ACC112 (cell line): ENCODE measurements at regions not wholly inside any gene's neighbourhood (a gene's known extent, or its start where the extent isn't known, plus 50 kb on each side); places are given as distances from the start of the nearest gene placed in this dataset.
"Not testable (repeated sequence)": the region's sequence is repeated elsewhere in the genome, so short reads cannot be mapped to it uniquely, and the experiment has no call there.

Source experiments
- H2AFZ ChIP-seq: fragments of 200-600 bp; sonication (generic); one replicate; pipeline ENCODE4 v1.6.0; 2017; ENCODE audit warnings: antibody characterized with exemption, low read length; ENCODE audit not compliant: unreplicated experiment
- H3K27ac ChIP-seq: fragments of 200-600 bp; sonication (generic); 2 replicates; pipeline ENCODE4 v1.5.1; 2014; ENCODE audit warnings: low read depth, mild to moderate bottlenecking, antibody characterized with exemption, low read length, moderate library complexity
- H3K27me3 ChIP-seq: fragments of 200-600 bp; sonication (generic); 2 replicates; pipeline ENCODE4 v1.6.1; 2014; ENCODE audit warnings: mild to moderate bottlenecking, antibody characterized with exemption, low read length, moderate library complexity, mixed read lengths; ENCODE audit not compliant: insufficient read depth
- H3K36me3 ChIP-seq: fragments of 200-600 bp; sonication (generic); 2 replicates; pipeline ENCODE4 v1.6.1; 2016; ENCODE audit warnings: mild to moderate bottlenecking, antibody characterized with exemption, low read length, moderate library complexity, mixed read lengths; ENCODE audit not compliant: insufficient read depth
- H3K4me1 ChIP-seq: fragments of 200-600 bp; sonication (generic); one replicate; pipeline ENCODE4 v1.6.1; 2016; ENCODE audit warnings: low read length, mixed read lengths; ENCODE audit not compliant: insufficient read depth, unreplicated experiment, control insufficient read depth
- H3K4me3 ChIP-seq: fragments of 200-600 bp; sonication (generic); 2 replicates; pipeline ENCODE4 v1.5.1; 2014; ENCODE audit warnings: mild to moderate bottlenecking, low read depth, low read length
- H3K79me2 ChIP-seq: fragments of 200-600 bp; sonication (generic); one replicate; pipeline ENCODE4 v1.6.0; 2016; ENCODE audit warnings: low read length; ENCODE audit not compliant: control insufficient read depth, unreplicated experiment, insufficient read depth

DNA sequence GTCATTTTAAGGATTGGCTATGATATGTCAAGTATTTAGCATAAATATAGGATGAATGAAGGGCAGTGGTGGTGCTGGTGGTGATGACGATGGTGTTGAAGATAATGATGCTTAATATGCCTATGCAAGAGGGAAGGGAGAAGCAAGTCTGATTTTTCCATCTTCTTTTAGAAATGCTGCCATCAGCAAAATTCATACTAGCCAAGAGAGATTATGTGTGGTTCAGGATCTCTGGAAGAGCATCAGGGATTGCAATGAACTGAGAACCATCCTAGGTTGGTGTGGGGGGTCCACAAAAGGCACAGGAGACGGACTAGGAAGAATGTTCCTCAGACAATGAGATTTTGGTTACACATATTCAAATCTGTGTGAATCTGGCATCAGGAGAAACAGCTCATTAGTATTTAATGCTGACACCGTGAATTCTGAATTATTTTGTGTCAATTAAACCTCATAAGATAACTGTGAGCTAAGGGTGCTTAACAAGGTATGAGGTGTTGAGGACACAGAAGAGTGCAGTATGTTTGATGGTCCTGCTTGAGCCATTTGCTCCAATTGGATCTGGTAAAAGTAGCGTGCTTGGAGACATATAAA, 1120.8 kb upstream of the GOT2 start:
- H3K36me3 ChIP-seq, result no peaks in the 10 kb centered on the region
- H3K27me3 ChIP-seq, result peaks cover 5% of the 10 kb centered on the region; the same call in 1 of the 2 replicates
- no peaks in the 10 kb centered on the region for H3K79me2 ChIP-seq
- H3K27ac ChIP-seq, result no peak overlapping the region
- no peak overlapping the region for H3K4me3 ChIP-seq
- H2AFZ ChIP-seq, result no peak overlapping the region
- peaks cover 4% of the 10 kb centered on the region for H3K4me1 ChIP-seq

- no peaks in the 10 kb centered on the region for H3K36me3 ChIP-seq
- H3K27me3 ChIP-seq, result peaks cover 5% of the 10 kb centered on the region; the same call in 1 of the 2 replicates
- no peak overlapping the region for H2AFZ ChIP-seq
- no peak overlapping the region for H3K27ac ChIP-seq
- H3K79me2 ChIP-seq, result no peaks in the 10 kb centered on the region
- no peak overlapping the region for H3K4me3 ChIP-seq
- H3K4me1 ChIP-seq, result no peaks in the 10 kb centered on the region
Measured at GRCh38 chr16:59849716-59850115, 1115.6 kb upstream of the GOT2 start.

- Histone ChIP-seq H3K4me3 (no peak overlapping the region), H3K79me2 (no peaks in the 10 kb centered on the region), H3K4me1 (no peaks in the 10 kb centered on the region), H3K27ac (no peak overlapping the region), H2AFZ (no peak overlapping the region), H3K36me3 (no peaks in the 10 kb centered on the region), H3K27me3 (0 out of 2 replicates have a peak, but pooled peaks cover under 1% of the 10 kb centered on the region)
Measured at GRCh38 chr16:59848296-59848695, 1114.2 kb upstream of the GOT2 start.

- Histone ChIP-seq H2AFZ (no peak overlapping the region), H3K4me1 (no peaks in the 10 kb centered on the region), H3K36me3 (no peaks in the 10 kb centered on the region), H3K79me2 (no peaks in the 10 kb centered on the region), H3K27me3 (no peaks in the 10 kb centered on the region), H3K4me3 (no peak overlapping the region), H3K27ac (no peak overlapping the region)
Measured at GRCh38 chr16:59840169-59840568, 1106.1 kb upstream of the GOT2 start.

DNA sequence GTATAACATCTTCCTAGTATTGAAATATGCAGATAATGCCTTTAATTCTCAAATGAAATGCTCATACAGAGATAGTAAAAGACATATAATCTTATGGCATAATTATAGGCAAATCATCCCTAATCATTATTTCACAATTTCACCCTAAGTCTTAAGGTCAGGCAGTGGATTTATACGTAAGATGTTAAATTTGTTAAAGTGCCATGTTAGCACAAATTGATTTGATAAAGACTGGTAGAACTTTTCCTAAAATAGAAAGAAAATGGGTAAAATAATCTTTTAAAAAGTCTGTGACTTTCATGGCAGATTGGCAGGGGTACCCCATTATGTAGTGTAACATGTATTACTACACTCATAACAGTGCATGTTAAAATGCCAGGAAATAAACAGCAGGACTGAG, 1092.7 kb upstream of the GOT2 start:
- Histone ChIP-seq H3K79me2 (no peaks in the 10 kb centered on the region), H3K27me3 (no peaks in the 10 kb centered on the region), H3K4me1 (no peaks in the 10 kb centered on the region)

GRCh38 chr16:59809488-59809887, 1075.4 kb upstream of the GOT2 start:
- not testable (repeated sequence) for H2AFZ ChIP-seq, H3K4me1 ChIP-seq, H3K27me3 ChIP-seq, H3K27ac ChIP-seq, H3K36me3 ChIP-seq, H3K4me3 ChIP-seq, H3K79me2 ChIP-seq

More for the DNA sequence above, 1092.7 kb upstream of the GOT2 start:
- no peak overlapping the region for H3K4me3 ChIP-seq
- no peak overlapping the region for H3K27ac ChIP-seq
- no peaks in the 10 kb centered on the region for H3K36me3 ChIP-seq
- H2AFZ ChIP-seq, result no peak overlapping the region

- H3K4me1 ChIP-seq, result no peaks in the 10 kb centered on the region
- no peaks in the 10 kb centered on the region for H3K36me3 ChIP-seq
- H2AFZ ChIP-seq, result no peak overlapping the region
- no peak overlapping the region for H3K27ac ChIP-seq
- no peaks in the 10 kb centered on the region for H3K79me2 ChIP-seq
- no peaks in the 10 kb centered on the region for H3K27me3 ChIP-seq
- H3K4me3 ChIP-seq, result no peak overlapping the region
Measured at GRCh38 chr16:59783191-59783590, 1049.1 kb upstream of the GOT2 start.

DNA sequence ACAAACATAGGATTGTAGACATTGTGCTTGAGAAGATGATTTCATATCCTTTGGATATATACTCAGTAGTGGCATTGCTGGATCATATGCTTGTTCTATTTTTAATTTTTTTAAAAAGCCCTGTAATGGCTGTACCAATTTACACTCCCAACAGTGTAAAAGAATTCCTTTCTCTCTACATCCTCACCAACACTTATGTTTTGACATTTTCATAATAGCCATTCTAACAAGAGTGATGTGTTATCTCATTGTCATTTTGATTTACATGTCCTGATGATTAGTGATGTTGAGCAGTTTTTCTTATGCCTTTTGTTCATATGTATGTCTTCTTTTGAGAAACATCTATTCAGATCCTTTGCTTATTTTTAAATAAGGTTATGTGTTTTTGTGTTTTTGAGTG, 1039.2 kb upstream of the GOT2 start:
- H3K27me3 ChIP-seq, result no peaks in the 10 kb centered on the region
- H3K36me3 ChIP-seq, result no peaks in the 10 kb centered on the region
- no peaks in the 10 kb centered on the region for H3K79me2 ChIP-seq
- H3K27ac ChIP-seq, result no peak overlapping the region
- no peak overlapping the region for H2AFZ ChIP-seq
- no peaks in the 10 kb centered on the region for H3K4me1 ChIP-seq
- no peak overlapping the region for H3K4me3 ChIP-seq

DNA sequence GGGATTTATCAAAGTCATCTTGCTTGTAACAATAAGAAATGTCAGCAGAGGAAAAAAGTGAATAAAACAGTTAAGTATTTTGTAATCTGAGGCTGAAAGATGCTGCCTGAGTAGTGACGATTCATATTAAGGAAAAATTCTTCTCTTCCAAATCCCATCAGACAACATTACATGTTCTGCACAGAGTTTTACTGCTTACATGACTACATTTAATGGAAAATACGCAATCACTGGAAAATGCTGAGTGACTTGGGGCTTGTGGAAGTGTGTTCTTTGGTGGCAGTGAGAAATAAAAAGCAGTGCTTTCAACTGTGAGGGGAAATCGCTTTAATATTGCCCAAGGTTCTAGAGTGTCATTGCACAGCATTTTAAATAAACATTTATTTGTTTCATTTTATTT, 1025.2 kb upstream of the GOT2 start:
- Histone ChIP-seq H2AFZ (no peak overlapping the region), H3K4me1 (no peaks in the 10 kb centered on the region)

GRCh38 chr16:59758848-59759247, 1024.7 kb upstream of the GOT2 start:
- Histone ChIP-seq H2AFZ (no peak overlapping the region), H3K27ac (no peak overlapping the region), H3K36me3 (no peaks in the 10 kb centered on the region), H3K27me3 (0 out of 2 replicates have a peak, but pooled peaks cover 3% of the 10 kb centered on the region), H3K4me1 (no peaks in the 10 kb centered on the region), H3K79me2 (no peaks in the 10 kb centered on the region), H3K4me3 (no peak overlapping the region)

More for the DNA sequence above, 1025.2 kb upstream of the GOT2 start:
- Histone ChIP-seq H3K36me3 (no peaks in the 10 kb centered on the region), H3K27ac (no peak overlapping the region), H3K79me2 (no peaks in the 10 kb centered on the region), H3K4me3 (no peak overlapping the region), H3K27me3 (0 out of 2 replicates have a peak, but pooled peaks cover 3% of the 10 kb centered on the region)

- Histone ChIP-seq H3K79me2 (no peaks in the 10 kb centered on the region), H3K27me3 (0 out of 2 replicates have a peak, but pooled peaks cover 3% of the 10 kb centered on the region), H3K4me3 (no peak overlapping the region), H3K4me1 (no peaks in the 10 kb centered on the region), H3K36me3 (no peaks in the 10 kb centered on the region), H2AFZ (no peak overlapping the region), H3K27ac (no peak overlapping the region)
Measured at GRCh38 chr16:59754854-59755253, 1020.7 kb upstream of the GOT2 start.
